Activated CD4-positive, alpha-beta memory T cell treated with anti-CD3 and anti-CD28 coated beads, Interleukin-2, amount 10 ng/mL, durations not matched to agents 7 days and 5 days (primary cell): ENCODE measurements at regions not wholly inside any gene's neighbourhood (a gene's known extent, or its start where the extent isn't known, plus 50 kb on each side); places are given as distances from the start of the nearest gene placed in this dataset.
"Not testable (repeated sequence)": the region's sequence is repeated elsewhere in the genome, so short reads cannot be mapped to it uniquely, and the experiment has no call there.

Experiments used
- CTCF ChIA-PET: fragments of 350-600 bp; sonication (Branson Sonifier 250); formaldehyde crosslinking; loops from one replicate; lab custom pipeline; 2021; ENCODE audit warnings: antibody characterized with exemption, inconsistent platforms; lab: Charles Lee
- POLR2A ChIA-PET: fragments of 350-600 bp; sonication (Branson Sonifier 250); formaldehyde crosslinking; loops from one replicate; lab custom pipeline; 2021; ENCODE audit warnings: antibody characterized with exemption; lab: Charles Lee
- DNase-seq: peaks from one replicate; pipeline ENCODE4 v3.0.0-alpha.2; 2020
- H3K27ac Mint-ChIP-seq: one replicate; pipeline ENCODE4 v1.8.0; 2021; ENCODE audit warnings: mild to moderate bottlenecking, mixed read lengths
- H3K27me3 Mint-ChIP-seq: one replicate; pipeline ENCODE4 v1.8.0; 2021; ENCODE audit warnings: mixed read lengths
- H3K36me3 Mint-ChIP-seq: one replicate; pipeline ENCODE4 v1.8.0; 2021; ENCODE audit warnings: low read depth, mixed read lengths
- H3K4me1 Mint-ChIP-seq: one replicate; pipeline ENCODE4 v1.8.0; 2021; ENCODE audit warnings: mixed read lengths
- H3K4me3 Mint-ChIP-seq: one replicate; pipeline ENCODE4 v1.8.0; 2021; ENCODE audit warnings: mild to moderate bottlenecking, mixed read lengths
- H3K9me3 Mint-ChIP-seq: one replicate; pipeline ENCODE4 v1.8.0; 2021; ENCODE audit warnings: mixed read lengths

DNA sequence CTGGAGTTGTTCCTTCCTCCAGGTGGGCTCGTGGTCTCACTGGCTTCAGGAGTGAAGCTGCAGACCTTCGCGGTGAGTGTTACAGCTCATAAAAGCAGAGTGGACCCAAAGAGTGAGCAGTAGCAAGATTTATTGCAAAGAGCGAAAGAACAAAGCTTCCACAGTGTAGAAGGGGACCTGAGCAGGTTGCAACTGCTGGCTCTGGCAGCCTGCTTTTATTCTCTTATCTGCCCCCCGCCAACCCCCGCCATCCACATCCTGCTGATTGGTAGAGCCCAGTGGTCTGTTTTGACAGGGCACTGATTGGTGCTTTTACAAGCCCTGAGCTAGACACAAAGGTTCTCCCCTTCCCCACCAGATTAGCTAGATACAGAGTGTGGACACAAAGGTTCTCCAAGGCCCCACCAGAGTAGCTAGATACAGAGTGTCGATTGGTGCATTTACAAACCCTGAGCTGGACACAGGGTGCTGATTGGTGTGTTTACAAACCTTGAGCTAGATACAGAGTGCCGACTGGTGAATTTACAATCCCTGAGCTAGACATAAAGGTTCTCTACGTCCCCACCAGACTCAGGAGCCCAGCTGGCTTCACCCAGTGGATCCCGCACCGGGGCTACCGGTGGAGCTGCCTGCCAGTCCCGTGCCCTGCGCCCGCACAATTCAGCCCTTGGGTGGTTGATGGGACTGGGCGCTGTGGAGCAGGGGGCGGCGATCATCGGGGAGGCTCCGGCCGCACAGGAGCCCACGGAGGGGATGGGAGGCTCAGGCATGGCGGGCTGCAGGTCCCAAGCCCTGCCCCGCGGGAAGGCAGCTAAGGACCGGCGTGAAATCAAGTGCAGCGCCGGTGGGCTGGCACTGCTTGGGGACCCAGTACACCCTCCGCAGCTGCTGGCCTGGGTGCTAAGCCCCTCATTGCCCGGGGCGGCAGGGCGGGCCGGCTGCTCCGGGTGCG, 999.5 kb upstream of the SPRY2 start:
- H3K9me3 Mint-ChIP-seq, H3K4me3 Mint-ChIP-seq, H3K4me1 Mint-ChIP-seq, CTCF ChIA-PET, H3K27me3 Mint-ChIP-seq, H3K36me3 Mint-ChIP-seq, POLR2A ChIA-PET, H3K27ac Mint-ChIP-seq, DNase-seq: not testable (repeated sequence)

DNA sequence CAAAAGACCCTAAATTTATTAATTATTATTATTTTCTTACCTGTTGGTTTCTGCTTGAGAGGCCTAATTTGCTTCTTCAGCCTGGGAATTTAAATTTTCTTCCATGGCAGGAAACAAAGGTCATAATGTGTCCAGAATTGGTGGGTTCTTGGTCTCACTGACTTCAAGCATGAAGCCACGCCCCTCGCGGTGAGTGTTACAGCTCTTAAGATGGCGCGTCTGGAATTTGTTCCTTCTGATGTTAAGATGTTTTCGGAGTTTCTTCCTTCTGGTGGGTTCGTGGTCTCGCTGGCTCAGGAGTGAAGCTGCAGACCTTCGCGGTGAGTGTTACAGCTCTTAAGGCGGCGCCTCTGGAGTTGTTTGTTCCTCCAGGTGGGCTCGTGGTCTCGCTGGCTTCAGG, 998.7 kb upstream of the SPRY2 start:
- H3K4me3 Mint-ChIP-seq, POLR2A ChIA-PET, H3K27me3 Mint-ChIP-seq, H3K27ac Mint-ChIP-seq, H3K36me3 Mint-ChIP-seq, CTCF ChIA-PET, DNase-seq, H3K9me3 Mint-ChIP-seq, H3K4me1 Mint-ChIP-seq: not testable (repeated sequence)

DNA sequence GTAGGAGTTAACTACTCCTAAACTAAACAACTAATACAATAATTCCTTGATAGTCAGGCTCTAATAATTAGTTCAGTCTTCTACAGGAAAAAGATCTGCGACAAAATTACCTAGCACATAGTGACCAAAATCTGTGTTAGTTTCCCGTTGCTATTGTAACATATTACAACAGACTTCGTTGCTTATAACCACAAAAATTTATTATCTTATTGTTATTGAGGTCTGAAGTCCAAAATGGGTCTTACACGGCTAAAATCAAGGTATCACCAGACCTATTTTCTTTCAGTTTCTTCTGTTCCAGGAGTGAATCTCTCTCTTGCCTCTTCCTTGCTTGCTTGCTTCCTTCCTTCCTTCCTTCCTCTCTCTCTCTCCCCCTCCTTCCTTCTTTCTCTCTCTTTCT, 993.6 kb upstream of the SPRY2 start:
- POLR2A ChIA-PET, result no interaction called here
- H3K4me3 Mint-ChIP-seq, result no peak overlapping the region
- no peaks in the 10 kb centered on the region for H3K36me3 Mint-ChIP-seq
- CTCF ChIA-PET, result no interaction called here
- no peak overlapping the region for H3K27ac Mint-ChIP-seq
- no peak for DNase-seq
- no peaks in the 10 kb centered on the region for H3K27me3 Mint-ChIP-seq
- H3K4me1 Mint-ChIP-seq, result no peaks in the 10 kb centered on the region
- H3K9me3 Mint-ChIP-seq, result no peaks in the 10 kb centered on the region

DNA sequence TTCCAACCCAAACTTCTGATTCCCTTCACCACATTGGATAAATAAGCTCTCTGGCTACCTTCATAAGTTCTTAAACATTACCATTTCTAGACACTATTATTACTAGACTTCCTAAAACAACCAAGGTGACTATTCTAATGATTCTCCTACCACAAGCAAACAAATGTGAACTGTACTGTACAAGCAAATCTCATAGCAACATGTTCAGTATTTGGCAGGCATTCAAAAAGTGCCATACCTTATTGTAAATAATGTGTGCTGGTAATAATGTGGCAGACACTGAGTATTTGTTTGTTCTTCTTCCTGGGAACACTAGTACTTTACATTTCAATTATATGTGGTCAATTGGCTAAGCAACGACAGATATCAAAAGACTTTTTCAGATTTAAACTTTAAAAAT, 986.0 kb upstream of the SPRY2 start:
- H3K9me3 Mint-ChIP-seq, result no peaks in the 10 kb centered on the region
- H3K4me1 Mint-ChIP-seq, result no peaks in the 10 kb centered on the region
- no peak for DNase-seq
- no peaks in the 10 kb centered on the region for H3K27me3 Mint-ChIP-seq
- H3K27ac Mint-ChIP-seq, result no peak overlapping the region
- H3K4me3 Mint-ChIP-seq, result no peak overlapping the region
- no peaks in the 10 kb centered on the region for H3K36me3 Mint-ChIP-seq
- CTCF ChIA-PET, result no interaction called here
- POLR2A ChIA-PET, result no interaction called here

DNA sequence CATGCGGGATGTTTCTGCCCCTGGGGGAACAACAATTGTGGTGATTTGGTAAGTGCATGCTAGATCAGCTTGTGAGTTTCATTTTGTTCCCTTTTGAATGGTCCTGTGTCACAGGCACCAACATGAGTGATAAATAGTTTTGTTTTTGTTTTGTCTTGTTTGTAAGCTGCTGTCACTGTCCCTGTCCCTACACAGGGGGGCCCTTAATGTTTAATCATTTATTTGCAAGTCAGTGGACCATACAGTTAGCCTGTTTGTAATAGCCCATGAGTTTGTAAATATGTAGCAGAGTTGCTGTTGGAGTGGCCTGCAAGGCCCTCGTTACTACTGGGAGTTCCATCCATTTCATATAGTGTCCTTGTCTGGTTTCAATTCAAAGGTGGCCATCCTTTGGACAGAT, 979.6 kb upstream of the SPRY2 start:
- no peak overlapping the region for H3K27ac Mint-ChIP-seq
- DNase-seq, result no peak
- H3K9me3 Mint-ChIP-seq, result peaks cover 6% of the 10 kb centered on the region
- CTCF ChIA-PET, result no interaction called here
- H3K4me1 Mint-ChIP-seq, result no peaks in the 10 kb centered on the region
- no peaks in the 10 kb centered on the region for H3K36me3 Mint-ChIP-seq
- H3K4me3 Mint-ChIP-seq, result no peak overlapping the region
- no peaks in the 10 kb centered on the region for H3K27me3 Mint-ChIP-seq
- POLR2A ChIA-PET, result no interaction called here

DNA sequence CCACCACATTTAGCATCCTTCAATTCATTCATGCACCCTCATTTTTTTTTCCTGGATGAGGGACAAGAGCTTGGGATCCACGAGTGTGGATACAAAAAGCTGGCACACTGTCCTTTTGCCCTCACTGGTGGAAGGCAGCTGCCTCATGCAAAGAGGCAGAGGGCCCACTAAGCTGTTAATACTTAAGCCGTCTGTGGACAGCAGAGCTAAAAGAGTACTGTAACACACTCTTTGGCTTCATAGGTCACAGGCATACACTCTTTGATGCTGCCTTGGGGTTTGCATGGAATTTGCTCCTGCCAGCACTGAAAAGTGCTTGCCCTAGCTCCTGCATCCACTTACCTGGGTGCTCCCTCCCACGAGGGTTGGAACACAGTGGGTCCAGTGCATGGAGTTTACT, 978.4 kb upstream of the SPRY2 start:
- CTCF ChIA-PET, result no interaction called here
- H3K4me3 Mint-ChIP-seq, result no peak overlapping the region

DNA sequence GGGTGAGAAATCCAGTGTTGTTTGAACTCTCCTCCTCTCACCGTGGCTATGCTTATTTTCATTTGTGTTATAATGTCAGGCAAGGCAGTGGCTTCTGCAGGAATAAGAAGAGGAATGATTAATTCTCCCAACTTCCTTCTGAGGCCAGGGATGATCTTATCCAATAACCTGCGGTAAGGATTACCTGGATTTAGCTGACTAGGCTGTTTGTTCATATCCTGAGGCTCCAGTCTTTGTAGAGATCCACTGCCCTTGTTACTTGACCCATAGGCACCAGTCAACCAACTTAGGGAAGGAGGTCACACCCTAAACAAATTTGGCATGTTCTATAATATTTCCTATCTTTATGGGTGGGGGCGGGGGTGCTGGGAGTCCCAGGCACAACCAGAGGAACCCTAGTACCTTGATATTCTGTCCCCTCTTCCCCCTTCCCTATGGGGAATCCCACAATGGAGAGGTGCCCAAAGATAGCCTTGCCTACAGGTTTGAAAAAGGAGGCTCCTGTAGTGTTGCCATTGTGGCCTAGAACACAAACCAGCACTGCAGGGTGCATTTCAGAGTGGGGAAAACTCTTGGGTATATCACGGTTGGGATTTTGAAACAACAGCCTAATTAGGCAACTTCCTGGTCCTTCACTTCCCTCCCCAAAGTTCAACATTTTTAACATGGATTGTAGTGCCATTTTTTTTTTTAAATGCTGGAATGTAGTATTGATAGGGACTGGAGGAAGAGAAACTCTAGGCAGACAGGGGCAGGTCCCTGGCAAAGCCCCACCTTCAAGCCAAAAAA, 977.5 kb upstream of the SPRY2 start:
- H3K4me3 Mint-ChIP-seq, result no peak overlapping the region

More for the DNA sequence above, 978.4 kb upstream of the SPRY2 start:
- Mint-ChIP-seq H3K27ac (no peak overlapping the region), H3K9me3 (peaks cover 7% of the 10 kb centered on the region), H3K36me3 (no peaks in the 10 kb centered on the region), H3K27me3 (no peaks in the 10 kb centered on the region), H3K4me1 (no peaks in the 10 kb centered on the region)
- no peak for DNase-seq
- POLR2A ChIA-PET, result no interaction called here

DNA sequence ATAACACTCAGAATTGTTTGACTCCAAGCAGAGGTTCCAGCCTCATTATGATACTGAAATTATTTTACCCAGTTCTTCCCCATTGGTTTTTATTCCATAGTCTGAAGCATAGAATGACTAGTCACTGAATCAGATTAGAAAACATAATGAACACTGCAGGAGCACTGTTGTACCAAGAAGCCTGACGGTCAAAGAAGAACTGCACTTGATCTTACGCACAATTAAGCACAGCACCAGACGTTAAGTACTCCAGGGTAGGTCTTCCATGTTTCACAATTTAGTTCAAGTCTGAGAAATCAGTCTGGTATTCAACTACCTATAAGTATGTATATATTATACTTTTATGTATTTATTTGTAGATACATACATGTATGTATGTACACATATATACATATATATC, 973.5 kb upstream of the SPRY2 start:
- POLR2A ChIA-PET, result no interaction called here

More for the DNA sequence above, 977.5 kb upstream of the SPRY2 start:
- Mint-ChIP-seq H3K27ac (no peak overlapping the region), H3K27me3 (no peaks in the 10 kb centered on the region), H3K36me3 (no peaks in the 10 kb centered on the region), H3K4me1 (no peaks in the 10 kb centered on the region), H3K9me3 (peaks cover 8% of the 10 kb centered on the region)
- CTCF ChIA-PET, result no interaction called here
- POLR2A ChIA-PET, result no interaction called here
- no peak for DNase-seq

DNA sequence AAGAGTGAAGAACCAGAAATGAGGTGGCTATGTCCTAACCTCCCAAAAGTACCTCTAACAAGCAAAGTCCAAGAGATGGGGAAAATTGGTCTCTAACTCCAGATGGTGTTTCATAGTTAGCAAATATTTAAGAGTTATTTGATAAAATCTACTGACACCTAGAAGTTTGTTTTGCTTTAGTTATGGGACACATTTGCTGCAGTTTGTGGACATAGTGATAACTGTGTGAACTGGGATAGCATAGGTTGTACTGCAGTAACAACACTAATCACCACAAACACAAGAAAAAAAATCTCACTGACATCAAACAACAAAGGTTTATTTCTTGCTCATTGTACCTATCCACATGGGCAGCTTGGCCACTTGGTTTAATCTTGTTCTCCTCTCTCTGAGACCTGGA, 965.0 kb upstream of the SPRY2 start:
- Mint-ChIP-seq H3K27me3 (no peaks in the 10 kb centered on the region), H3K9me3 (peaks cover 1% of the 10 kb centered on the region), H3K4me3 (no peak overlapping the region), H3K36me3 (no peaks in the 10 kb centered on the region), H3K27ac (no peak overlapping the region), H3K4me1 (no peaks in the 10 kb centered on the region)
- DNase-seq, result no peak
- ChIA-PET CTCF (no interaction called here), POLR2A (no interaction called here)

More for the DNA sequence above, 973.5 kb upstream of the SPRY2 start:
- Mint-ChIP-seq H3K27me3 (no peaks in the 10 kb centered on the region), H3K36me3 (no peaks in the 10 kb centered on the region), H3K4me3 (no peak overlapping the region), H3K9me3 (peaks cover 4% of the 10 kb centered on the region), H3K27ac (no peak overlapping the region), H3K4me1 (no peaks in the 10 kb centered on the region)
- no peak for DNase-seq
- CTCF ChIA-PET, result no interaction called here

DNA sequence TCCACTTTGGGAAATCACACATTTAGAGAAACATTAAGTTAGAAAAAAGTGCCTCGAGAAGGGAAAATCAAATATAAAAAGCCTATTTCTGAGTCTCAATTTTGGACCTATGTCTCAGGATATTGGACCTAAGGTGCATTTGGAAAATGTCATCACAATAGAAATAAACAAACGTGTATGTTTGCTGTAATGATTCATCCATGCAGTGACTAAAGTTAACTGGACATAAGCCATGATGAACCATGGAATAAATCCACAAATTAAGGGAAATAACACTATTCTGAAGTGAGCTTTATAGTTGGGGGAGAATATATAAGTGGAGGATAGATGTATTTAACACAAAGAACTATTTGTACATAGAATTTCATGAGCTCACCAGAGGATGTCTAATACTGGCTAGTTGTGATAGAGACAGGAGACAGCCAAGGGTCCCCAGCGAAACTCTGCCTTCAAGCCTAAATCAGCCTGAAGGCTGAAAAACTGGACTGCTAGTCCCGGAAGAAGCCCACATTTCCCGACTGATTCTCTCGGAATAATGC, 963.3 kb upstream of the SPRY2 start:
- H3K4me3 Mint-ChIP-seq, result no peak overlapping the region
- H3K27me3 Mint-ChIP-seq, result no peaks in the 10 kb centered on the region
- H3K36me3 Mint-ChIP-seq, result no peaks in the 10 kb centered on the region
- POLR2A ChIA-PET, result no interaction called here
- no peak overlapping the region for H3K27ac Mint-ChIP-seq
- H3K9me3 Mint-ChIP-seq, result peaks cover 1% of the 10 kb centered on the region
- H3K4me1 Mint-ChIP-seq, result no peaks in the 10 kb centered on the region
- CTCF ChIA-PET, result no interaction called here
- DNase-seq, result no peak

DNA sequence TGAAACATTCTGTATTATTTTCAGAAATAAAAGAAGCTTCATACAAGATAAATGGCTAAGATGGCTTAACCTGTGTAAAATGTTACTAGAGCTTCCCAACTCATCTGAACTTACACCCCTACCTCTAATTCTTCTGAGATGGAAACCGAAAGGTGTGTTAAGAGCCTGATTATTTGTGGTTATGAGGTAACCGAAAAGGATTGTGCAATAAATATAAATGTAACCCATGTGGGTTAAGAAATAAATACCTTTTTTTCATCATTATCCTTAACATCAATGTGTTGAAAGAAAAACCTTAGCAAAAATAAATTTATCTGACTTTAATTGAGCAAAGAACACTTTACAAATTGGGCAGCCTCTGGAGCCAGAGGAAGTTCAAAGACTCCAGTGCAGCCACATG, 961.8 kb upstream of the SPRY2 start:
- H3K9me3 Mint-ChIP-seq, result peaks cover 1% of the 10 kb centered on the region
- no peaks in the 10 kb centered on the region for H3K36me3 Mint-ChIP-seq
- POLR2A ChIA-PET, result no interaction called here
- H3K4me3 Mint-ChIP-seq, result no peak overlapping the region
- H3K27ac Mint-ChIP-seq, result no peak overlapping the region
- DNase-seq, result no peak
- H3K4me1 Mint-ChIP-seq, result no peaks in the 10 kb centered on the region
- CTCF ChIA-PET, result no interaction called here
- H3K27me3 Mint-ChIP-seq, result no peaks in the 10 kb centered on the region

DNA sequence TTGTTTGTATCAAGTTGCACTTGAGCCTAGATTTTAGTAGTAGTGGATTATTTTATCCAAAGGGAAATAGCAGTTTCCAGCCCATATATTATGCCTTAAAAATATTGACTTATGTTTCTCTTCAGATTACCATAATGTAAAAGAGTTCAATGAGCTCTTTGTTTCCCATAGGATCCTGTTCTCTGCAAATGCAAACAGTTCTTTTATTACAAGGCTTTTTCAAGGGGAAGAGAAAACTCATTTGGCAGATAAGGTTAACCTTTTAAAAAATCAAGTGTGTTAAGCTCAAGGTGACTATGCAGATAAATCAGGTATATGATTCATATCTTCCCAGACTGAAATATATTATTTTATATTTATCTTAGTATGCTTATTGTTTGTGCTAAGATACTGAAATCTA, 961.2 kb upstream of the SPRY2 start:
- ChIA-PET POLR2A (no interaction called here), CTCF (no interaction called here)
- Mint-ChIP-seq H3K9me3 (peaks cover 1% of the 10 kb centered on the region), H3K27ac (no peak overlapping the region), H3K36me3 (no peaks in the 10 kb centered on the region), H3K4me1 (no peaks in the 10 kb centered on the region), H3K27me3 (no peaks in the 10 kb centered on the region), H3K4me3 (no peak overlapping the region)
- no peak for DNase-seq

DNA sequence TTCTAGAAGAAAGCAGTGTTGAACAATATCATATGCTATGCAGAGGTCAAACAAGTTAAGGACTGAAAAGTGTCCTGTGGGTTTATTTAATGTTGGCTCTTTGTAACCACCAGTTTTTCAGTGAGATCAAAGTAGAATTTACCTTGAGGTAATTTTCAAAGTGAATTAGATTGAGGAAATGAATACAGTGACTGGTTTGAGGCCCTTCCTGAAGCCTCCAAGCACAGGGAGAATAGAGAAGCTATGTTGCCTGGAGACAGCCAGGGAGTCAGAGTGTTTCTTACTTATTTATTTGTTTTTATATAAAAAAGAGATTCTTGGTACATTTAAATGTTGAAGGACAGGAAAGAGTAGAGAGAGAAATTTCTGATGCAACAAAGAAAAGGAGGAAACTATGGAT, 954.3 kb upstream of the SPRY2 start:
- POLR2A ChIA-PET, result no interaction called here
- H3K27me3 Mint-ChIP-seq, result no peaks in the 10 kb centered on the region
- H3K4me1 Mint-ChIP-seq, result no peaks in the 10 kb centered on the region
- H3K27ac Mint-ChIP-seq, result no peak overlapping the region
- no peaks in the 10 kb centered on the region for H3K36me3 Mint-ChIP-seq
- H3K4me3 Mint-ChIP-seq, result no peak overlapping the region
- peaks cover 3% of the 10 kb centered on the region for H3K9me3 Mint-ChIP-seq
- CTCF ChIA-PET, result no interaction called here
- no peak for DNase-seq
